Mesodermal cell (in vitro differentiated cells): ENCODE measurements at regions not wholly inside any gene's neighbourhood (a gene's known extent, or its start where the extent isn't known, plus 50 kb on each side); places are given as distances from the start of the nearest gene placed in this dataset.

Experiments
- H3K27ac ChIP-seq: 2 replicates; pipeline ENCODE4 v1.7.0; 2013; ENCODE audit warnings: mild to moderate bottlenecking, low read depth, low read length, moderate library complexity; ENCODE audit not compliant: severe bottlenecking
- H3K36me3 ChIP-seq: 2 replicates; pipeline ENCODE4 v1.7.1; 2013; ENCODE audit warnings: mild to moderate bottlenecking, low read length, moderate library complexity; ENCODE audit not compliant: control insufficient read depth, insufficient read depth
- H3K4me1 ChIP-seq: one replicate; pipeline ENCODE4 v1.7.1; 2013; ENCODE audit warnings: mild to moderate bottlenecking, low read length; ENCODE audit not compliant: insufficient read depth, control insufficient read depth, poor library complexity, severe bottlenecking
- H3K4me3 ChIP-seq: 2 replicates; pipeline ENCODE4 v1.7.0; 2013; ENCODE audit warnings: low read length, control low read depth, mild to moderate bottlenecking; ENCODE audit not compliant: insufficient read depth, poor library complexity, severe bottlenecking; ENCODE audit errors: extremely low read depth
- H3K9me3 ChIP-seq: 2 replicates; pipeline ENCODE4 v1.7.1; 2013; ENCODE audit warnings: mild to moderate bottlenecking, low read length, moderate library complexity; ENCODE audit not compliant: control insufficient read depth
- WGBS, 2 experiments: methylation state at CpG; one replicate each; pipeline ENCODE4 v1.1.5; 2013; ENCODE audit warnings: missing lambda C conversion rate in 2 of 2; ENCODE audit not compliant: insufficient coverage in 2 of 2; 5-methylcytosine and 5-hydroxymethylcytosine counted together

DNA sequence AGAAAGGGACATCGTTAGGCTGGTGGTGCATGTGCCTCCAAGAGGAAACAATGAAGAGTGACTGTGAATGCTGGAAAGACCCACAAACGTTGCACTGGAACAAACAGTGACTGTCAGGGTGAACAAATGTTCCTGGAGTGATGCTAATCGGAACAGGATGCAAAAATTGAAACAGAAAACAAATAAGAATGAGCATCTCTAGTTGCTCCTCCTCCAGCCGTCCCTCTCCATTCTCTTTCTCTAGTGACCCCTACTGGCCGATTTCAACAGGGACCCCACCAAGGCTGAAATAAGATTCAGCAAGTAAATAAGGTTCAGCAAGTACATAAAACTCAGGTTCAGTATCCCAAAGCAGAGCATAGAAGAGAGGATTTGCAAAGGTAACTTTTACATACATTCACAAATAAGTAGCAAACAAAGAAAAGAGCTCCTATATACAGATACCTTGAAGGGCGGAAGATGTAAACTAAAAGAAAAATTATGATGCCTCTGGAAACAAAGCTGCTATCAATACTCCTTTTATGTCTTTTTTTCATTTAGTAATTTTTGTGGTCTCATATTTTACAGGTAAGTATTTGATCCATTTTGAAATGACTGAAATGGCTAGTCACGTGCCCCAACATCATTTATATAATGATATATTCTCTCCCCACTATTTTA, 836.1 kb upstream of the ADAMTS5 start:
- no peaks in the 10 kb centered on the region for H3K4me1 ChIP-seq
- 35 to 56% methylated on average over 3 to 5 of the region's 7 CpGs for WGBS, 2 experiments
- H3K36me3 ChIP-seq = no peaks in the 10 kb centered on the region
- no peak overlapping the region for H3K27ac ChIP-seq
- H3K9me3 ChIP-seq = no peaks in the 10 kb centered on the region
- H3K4me3 ChIP-seq = no peak overlapping the region

DNA sequence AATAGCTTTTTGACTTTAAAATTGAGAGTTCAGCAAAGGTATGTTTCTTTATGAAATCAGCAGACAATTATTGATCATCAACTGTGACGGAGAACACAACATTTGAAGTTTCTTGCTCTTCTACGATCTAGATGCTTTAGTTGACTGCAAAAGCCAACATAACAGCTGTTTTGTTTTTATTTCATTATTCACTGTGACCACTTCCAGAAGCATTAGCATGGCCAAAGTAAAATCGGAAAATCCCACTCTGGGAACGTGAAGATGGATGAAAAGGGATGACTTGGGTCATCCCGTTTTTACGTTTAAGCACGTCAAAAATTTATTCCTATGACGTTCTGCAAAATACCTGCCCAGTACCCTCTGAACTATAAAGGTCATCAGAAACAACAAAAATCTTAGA, 833.0 kb upstream of the ADAMTS5 start:
- no peak overlapping the region for H3K27ac ChIP-seq
- no peak overlapping the region for H3K4me3 ChIP-seq
- no peaks in the 10 kb centered on the region for H3K4me1 ChIP-seq
- H3K9me3 ChIP-seq = no peaks in the 10 kb centered on the region
- no peaks in the 10 kb centered on the region for H3K36me3 ChIP-seq
- 94% methylated on average over 2 of the region's 8 CpGs; no CpG with 5 or more reads in 1 of the 2 experiments for WGBS, 2 experiments

DNA sequence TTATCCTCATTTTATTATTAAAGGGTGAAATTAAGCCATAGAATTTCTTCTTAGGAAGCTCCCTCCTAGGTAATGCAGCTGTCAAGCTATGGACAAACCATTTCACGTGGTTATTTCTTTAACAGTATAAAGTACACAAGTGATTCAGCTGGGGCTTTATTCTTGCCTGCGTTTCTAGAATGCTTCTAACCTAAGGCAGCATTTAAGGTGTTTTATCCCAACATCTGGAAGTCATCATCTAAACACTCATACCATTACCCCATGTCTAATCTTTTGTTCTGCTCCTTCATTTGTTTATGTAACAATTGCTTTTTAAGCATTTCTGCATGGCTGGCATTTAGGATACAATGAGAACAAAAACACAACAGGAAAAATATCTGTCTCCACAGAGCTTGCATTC, 829.2 kb upstream of the ADAMTS5 start:
- Histone ChIP-seq H3K27ac (no peak overlapping the region), H3K4me1 (no peaks in the 10 kb centered on the region)
- 25% methylated on average over 2 of the region's 2 CpGs; no CpG with 5 or more reads in 1 of the 2 experiments for WGBS, 2 experiments

DNA sequence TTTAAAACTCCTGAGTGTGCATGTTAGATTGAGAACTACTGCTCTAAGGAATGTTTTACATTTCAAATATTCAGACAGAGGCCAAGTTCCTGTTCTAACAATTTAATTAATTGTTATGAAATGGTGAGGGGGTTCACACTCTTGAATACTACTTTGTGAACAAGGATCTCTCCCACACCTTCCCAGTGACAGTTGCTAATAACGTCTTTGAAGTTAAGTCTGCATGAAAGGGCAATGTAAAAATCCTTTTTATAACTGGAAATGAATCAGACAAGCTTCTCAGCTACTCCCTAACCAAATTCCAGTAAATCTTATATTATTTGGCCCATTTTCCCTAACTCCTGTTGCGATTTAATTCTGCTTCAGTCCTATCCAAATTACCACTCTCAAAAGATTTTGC, 828.5 kb upstream of the ADAMTS5 start:
- H3K27ac ChIP-seq = no peak overlapping the region
- no peaks in the 10 kb centered on the region for H3K4me1 ChIP-seq
- no peaks in the 10 kb centered on the region for H3K36me3 ChIP-seq
- H3K4me3 ChIP-seq = no peak overlapping the region
- no peaks in the 10 kb centered on the region for H3K9me3 ChIP-seq
- 100% methylated on average over 1 of the region's 2 CpGs; no CpG with 5 or more reads in 1 of the 2 experiments for WGBS, 2 experiments

More for the DNA sequence above, 829.2 kb upstream of the ADAMTS5 start:
- Histone ChIP-seq H3K4me3 (no peak overlapping the region), H3K36me3 (no peaks in the 10 kb centered on the region), H3K9me3 (no peaks in the 10 kb centered on the region)

DNA sequence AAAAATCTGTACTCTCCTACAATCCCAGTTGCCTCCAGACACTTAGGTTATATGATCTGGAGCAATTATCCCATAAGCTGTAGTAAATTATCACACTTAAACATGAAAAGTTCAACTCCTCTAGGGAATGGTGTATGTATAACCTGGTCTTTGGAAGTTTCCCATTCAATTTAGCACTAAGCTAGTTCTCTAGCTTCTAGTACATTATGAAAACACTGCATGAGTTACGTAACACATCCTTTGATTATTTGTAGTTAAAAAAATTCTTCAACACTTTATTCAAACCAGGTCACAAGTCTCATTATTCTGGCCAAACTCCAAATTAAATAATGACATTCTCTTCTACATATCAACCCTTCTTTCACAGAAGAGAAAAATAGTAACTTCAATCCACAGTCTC, 827.0 kb upstream of the ADAMTS5 start:
- H3K4me3 ChIP-seq = no peak overlapping the region
- H3K9me3 ChIP-seq = no peaks in the 10 kb centered on the region
- H3K36me3 ChIP-seq = no peaks in the 10 kb centered on the region
- WGBS, 2 experiments = no CpG with 5 or more reads among the region's 1 CpG
- H3K4me1 ChIP-seq = no peaks in the 10 kb centered on the region
- H3K27ac ChIP-seq = no peak overlapping the region

DNA sequence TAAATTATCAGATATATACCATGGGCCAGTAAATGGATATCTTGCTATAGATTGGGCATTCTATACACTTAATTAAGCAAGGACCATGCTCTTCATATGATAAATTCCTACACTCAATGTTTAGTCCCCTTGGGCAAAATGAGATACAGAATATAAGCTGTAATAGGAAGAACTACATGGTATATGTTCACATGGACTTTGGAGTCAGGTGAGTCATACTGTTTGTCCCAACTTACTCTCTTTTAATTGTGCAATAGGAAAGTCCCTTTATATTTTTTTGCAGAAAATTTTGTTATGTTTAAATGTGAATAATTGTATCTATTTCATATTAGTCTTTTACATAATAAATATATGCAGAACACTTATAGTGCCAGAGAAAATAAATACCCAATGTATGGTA, 820.2 kb upstream of the ADAMTS5 start:
- no peak overlapping the region for H3K27ac ChIP-seq
- H3K4me3 ChIP-seq = no peak overlapping the region
- H3K4me1 ChIP-seq = no peaks in the 10 kb centered on the region
- H3K9me3 ChIP-seq = no peaks in the 10 kb centered on the region
- H3K36me3 ChIP-seq = no peaks in the 10 kb centered on the region

DNA sequence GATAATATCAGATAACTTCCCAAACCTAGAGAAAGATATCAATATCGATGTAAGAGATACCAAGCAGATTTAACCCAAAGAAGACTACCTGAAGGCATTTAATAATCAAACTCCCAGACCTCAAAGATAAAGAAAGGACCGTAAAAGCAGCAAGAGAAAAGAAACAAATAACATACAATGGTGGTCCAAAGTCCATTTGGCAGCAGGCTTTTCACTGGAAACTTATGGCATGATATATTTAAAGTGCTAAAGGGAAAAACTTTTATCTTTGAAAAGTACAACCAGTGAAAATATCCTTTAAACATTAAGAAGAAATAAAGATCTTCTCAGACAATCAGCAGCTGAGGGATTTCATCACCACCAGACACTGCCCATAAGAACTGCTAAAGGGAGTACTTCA, 812.7 kb upstream of the ADAMTS5 start:
- Histone ChIP-seq H3K9me3 (no peaks in the 10 kb centered on the region), H3K4me3 (no peak overlapping the region), H3K27ac (no peak overlapping the region), H3K4me1 (no peaks in the 10 kb centered on the region), H3K36me3 (no peaks in the 10 kb centered on the region)
- no CpG with 5 or more reads among the region's 2 CpGs for WGBS, 2 experiments

DNA sequence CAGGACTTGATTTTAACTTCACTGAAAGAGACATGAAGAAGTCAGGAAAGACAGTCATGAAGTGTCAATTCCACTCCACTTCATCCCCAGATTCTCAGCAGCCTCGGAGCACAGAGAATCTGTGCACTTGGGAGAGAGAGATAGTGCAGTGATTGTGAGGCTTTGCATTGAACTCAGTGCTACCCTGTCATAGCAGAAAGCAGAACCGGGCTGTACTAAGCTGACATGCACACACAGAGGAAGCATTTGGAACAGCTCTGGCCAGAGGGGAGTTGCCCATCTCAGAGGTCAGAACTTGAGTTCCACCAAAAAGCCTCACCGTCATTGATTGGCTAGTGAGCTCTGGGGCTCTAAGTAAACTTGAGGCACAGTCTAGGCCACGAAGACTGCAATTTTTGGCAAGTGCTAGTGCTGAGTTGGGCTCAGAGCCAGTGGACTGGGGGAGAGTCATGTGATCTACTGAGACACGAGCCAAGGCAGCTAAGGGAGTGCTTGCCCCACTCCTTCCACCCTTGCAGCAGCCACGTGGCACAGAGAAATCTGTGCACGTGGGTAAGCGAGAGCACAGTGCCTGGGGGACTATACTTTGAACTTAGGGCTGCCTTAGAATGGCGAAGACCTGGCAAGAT, 810.2 kb upstream of the ADAMTS5 start:
- Histone ChIP-seq H3K4me1 (no peaks in the 10 kb centered on the region), H3K9me3 (no peaks in the 10 kb centered on the region), H3K4me3 (no peak overlapping the region), H3K27ac (no peak overlapping the region), H3K36me3 (no peaks in the 10 kb centered on the region)
- 83 to 88% methylated on average over 7 to 8 of the region's 9 CpGs for WGBS, 2 experiments

DNA sequence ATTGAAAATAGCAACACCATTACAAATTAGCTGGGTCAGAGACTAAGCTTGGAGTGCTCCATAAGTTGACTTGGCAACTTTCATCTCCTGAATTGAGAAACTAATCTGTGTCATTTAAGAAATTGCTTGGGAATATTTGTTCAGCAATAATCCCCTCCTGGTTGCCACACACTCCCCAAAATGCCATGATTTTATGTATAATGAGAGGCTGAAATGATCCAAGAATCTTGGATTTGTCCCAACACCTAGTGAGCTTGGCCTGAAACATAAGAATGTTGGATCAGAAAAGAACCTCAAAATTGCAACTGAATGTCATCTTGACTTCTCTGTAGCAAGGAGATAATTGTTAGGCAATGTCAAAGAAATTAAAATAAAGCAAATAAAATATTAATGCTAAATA, 805.9 kb upstream of the ADAMTS5 start:
- no peaks in the 10 kb centered on the region for H3K4me1 ChIP-seq
- H3K4me3 ChIP-seq = no peak overlapping the region
- no peaks in the 10 kb centered on the region for H3K9me3 ChIP-seq
- no peaks in the 10 kb centered on the region for H3K36me3 ChIP-seq
- no peak overlapping the region for H3K27ac ChIP-seq

DNA sequence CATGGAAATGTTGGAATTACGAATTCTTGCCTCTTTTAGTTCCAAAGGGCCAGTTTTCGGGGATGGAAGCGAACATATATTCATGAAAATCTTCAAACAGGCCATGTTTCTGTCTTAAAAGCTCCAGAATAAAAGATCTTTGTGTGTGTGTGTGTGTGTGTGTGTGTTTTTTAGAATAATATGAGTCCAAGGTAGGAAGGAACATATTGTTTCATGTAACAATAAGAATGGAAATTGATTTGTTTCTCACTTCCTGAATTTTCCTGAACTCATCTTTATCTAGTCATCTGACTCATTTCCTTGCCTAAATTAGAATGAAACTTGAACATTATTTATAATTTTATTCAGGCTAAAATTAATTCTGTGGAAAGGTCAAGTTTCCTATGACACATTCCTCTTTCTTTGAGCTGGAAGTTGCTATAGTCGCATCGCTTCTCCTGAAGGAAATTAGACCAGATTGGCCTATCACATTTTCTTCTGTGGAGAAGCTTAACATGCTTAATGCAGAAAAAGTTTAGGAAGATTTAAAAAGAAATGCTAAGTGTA, 805.1 kb upstream of the ADAMTS5 start:
- no peak overlapping the region for H3K4me3 ChIP-seq
- no peaks in the 10 kb centered on the region for H3K9me3 ChIP-seq
- 77 to 100% methylated on average over 1 to 3 of the region's 5 CpGs for WGBS, 2 experiments
- no peaks in the 10 kb centered on the region for H3K36me3 ChIP-seq
- H3K4me1 ChIP-seq = no peaks in the 10 kb centered on the region
- H3K27ac ChIP-seq = no peak overlapping the region

DNA sequence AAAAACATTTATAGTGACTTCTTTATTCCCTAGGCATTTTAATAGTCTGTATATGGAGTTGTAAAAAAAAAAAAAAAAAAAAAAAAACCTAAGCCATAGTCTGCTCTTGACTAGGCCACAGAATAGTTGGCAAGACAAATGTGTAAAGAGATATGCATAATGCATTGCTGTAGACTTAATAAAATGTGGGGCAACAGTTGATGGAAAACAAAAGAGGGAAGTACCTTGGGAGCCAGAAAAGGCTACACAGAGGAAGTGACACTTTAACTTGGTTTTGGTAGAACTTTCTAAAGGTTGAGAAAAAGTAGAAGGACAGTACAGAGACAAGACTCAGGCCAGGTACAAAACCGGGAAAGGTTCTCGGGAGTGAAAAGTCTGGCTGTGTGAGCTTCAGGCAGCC, 802.9 kb upstream of the ADAMTS5 start:
- Histone ChIP-seq H3K36me3 (no peaks in the 10 kb centered on the region), H3K4me3 (no peak overlapping the region), H3K9me3 (no peaks in the 10 kb centered on the region), H3K4me1 (no peaks in the 10 kb centered on the region), H3K27ac (no peak overlapping the region)
- WGBS, 2 experiments = 85% methylated on average over 2 of the region's 2 CpGs; no CpG with 5 or more reads in 1 of the 2 experiments
